Right lobe of liver (tissue), 6 donors: ENCODE measurements at regions not wholly inside any gene's neighbourhood (a gene's known extent, or its start where the extent isn't known, plus 50 kb on each side); places are given as distances from the start of the nearest gene placed in this dataset.

Source experiments
- ATAC-seq, 4 donors: fragments of 200-7000 bp; cut with Tn5 transposase; one replicate each; pipeline ENCODE4 v1.9.1; 2020; ENCODE audit warnings: mild to moderate bottlenecking in 4 of 4, moderate library complexity in 4 of 4
- DNase-seq, 3 donors: peaks; one replicate each; pipeline ENCODE4 v3.0.0-alpha.2; 2020
- H3K27ac ChIP-seq, 3 donors: fragments of 200-600 bp; one replicate each; pipeline ENCODE4 v1.8.0; 2022
- H3K27me3 ChIP-seq, 2 donors: fragments of 200-600 bp; one replicate each; pipeline ENCODE4 v1.8.0; 2022
- H3K36me3 ChIP-seq, 4 donors: fragments of 200-600 bp; sonication (generic) in 1 of 4; one replicate each; pipeline versions ENCODE4 v1.5.1 to v1.8.0; 2017 to 2022; ENCODE audit warnings: control low read depth in 1 of 4
- H3K4me1 ChIP-seq, 4 donors: fragments of 200-600 bp; sonication (generic) in 1 of 4; one replicate each; pipeline versions ENCODE4 v1.5.1 to v1.8.0; 2017 to 2022; ENCODE audit warnings: control low read depth in 1 of 4
- H3K4me3 ChIP-seq, 3 donors: fragments of 200-600 bp; one replicate each; pipeline ENCODE4 v1.8.0; 2022
- H3K9me3 ChIP-seq, 4 donors: fragments of 200-600 bp; sonication (generic) in 1 of 4; one replicate each; pipeline versions ENCODE4 v1.5.1 to v1.8.0; 2017 to 2022; ENCODE audit warnings: control low read depth in 1 of 4
- POLR2A ChIP-seq: fragments of 450-650 bp; IDR thresholded peaks from one replicate; pipeline ENCODE4 v1.6.1; 2017; ENCODE audit warnings: antibody characterized with exemption, mild to moderate bottlenecking
- WGBS: methylation state at CpG from one replicate; pipeline ENCODE4 v1.1.6; 2018; ENCODE audit warnings: low coverage, low lambda C conversion rate; ENCODE audit not compliant: insufficient coverage; ENCODE audit errors: missing lambda C conversion rate; 5-methylcytosine and 5-hydroxymethylcytosine counted together
- intact Hi-C, 2 donors: fragments of 100-400 bp; cut with DNase I; formaldehyde crosslinking; loops; one replicate each; pipeline versions ENCODE4 v1.11.2 to v1.14.1; 2022
- TF ChIP-seq, protein P1 (sequence below), 4 donors: fragments of 200-600 bp in 3 of 4; fragments of 450-650 bp in 1 of 4; IDR thresholded peaks; one replicate each; pipeline versions ENCODE4 v1.5.1 to v1.8.0; 2016 to 2022; ENCODE audit warnings: antibody characterized with exemption in 4 of 4, mild to moderate bottlenecking in 2 of 4
- donor health status: DM: no; HTN: yes; CAD: no.
- donor health status: DM: no; HTN: no; CAD: no.
- donor health status: DM: no; HTN: no; CAD: no.
- donor health status: DM: no; HTN: yes; CAD: no.
- donor health status: DM: no; HTN: yes; CAD: no.

DNA sequence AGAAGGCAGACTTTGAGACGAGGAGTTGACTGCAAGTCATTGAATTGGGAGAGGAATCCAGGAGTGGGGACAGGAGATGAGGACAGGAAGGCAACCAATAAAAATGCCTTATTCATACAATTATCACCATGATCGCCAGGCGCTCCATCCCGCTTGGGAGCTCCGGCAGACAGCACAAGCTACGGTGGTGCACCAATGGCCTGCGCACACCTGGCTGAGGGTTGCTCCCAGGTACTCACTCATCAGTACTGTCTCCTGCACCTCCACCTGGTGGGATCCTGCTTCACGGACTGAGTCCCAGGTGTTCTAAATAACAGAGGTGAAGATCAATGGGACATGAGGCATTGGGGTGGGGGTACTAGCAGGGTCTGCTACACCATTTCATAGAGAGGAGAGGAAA, 160.0 kb upstream of the TNRC6C start:
- no peak for TF ChIP-seq POLR2A
- TF ChIP-seq, protein P1, sequence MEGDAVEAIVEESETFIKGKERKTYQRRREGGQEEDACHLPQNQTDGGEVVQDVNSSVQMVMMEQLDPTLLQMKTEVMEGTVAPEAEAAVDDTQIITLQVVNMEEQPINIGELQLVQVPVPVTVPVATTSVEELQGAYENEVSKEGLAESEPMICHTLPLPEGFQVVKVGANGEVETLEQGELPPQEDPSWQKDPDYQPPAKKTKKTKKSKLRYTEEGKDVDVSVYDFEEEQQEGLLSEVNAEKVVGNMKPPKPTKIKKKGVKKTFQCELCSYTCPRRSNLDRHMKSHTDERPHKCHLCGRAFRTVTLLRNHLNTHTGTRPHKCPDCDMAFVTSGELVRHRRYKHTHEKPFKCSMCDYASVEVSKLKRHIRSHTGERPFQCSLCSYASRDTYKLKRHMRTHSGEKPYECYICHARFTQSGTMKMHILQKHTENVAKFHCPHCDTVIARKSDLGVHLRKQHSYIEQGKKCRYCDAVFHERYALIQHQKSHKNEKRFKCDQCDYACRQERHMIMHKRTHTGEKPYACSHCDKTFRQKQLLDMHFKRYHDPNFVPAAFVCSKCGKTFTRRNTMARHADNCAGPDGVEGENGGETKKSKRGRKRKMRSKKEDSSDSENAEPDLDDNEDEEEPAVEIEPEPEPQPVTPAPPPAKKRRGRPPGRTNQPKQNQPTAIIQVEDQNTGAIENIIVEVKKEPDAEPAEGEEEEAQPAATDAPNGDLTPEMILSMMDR (IDR thresholded peaks at IDR 0.05), result no peak
- intact Hi-C loops, result no loop called here
- DNase-seq, result no peak
- WGBS, result 59% methylated on average over 4 of the region's 8 CpGs
- H3K9me3 ChIP-seq, result no peaks in the 10 kb centered on the region
- H3K36me3 ChIP-seq, result no peaks in the 10 kb centered on the region
- H3K4me3 ChIP-seq, result no peak overlapping the region
- no peaks in the 10 kb centered on the region for H3K27me3 ChIP-seq
- H3K27ac ChIP-seq, result no peak overlapping the region
- no peaks in the 10 kb centered on the region for H3K4me1 ChIP-seq
- ATAC-seq, result no peak

DNA sequence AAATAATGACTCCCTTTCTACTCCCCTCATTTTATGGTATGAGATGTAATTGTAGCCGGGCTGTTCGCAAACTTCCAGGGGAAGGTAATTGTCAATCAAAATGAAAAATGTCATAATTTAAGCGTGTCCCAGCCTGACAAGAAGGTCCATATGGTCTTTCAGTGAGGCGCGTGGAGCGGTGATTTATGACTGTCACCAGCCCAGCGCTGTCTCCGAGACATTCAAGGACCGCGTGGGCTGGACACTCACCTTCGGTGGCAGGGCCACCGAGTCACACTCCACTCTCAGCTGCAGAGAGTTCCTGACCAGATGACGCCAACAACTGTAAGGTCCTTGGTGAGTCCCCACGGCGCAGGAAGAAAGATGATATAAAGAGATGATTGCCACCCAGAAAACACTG, 157.7 kb upstream of the TNRC6C start:
- no peak overlapping the region for H3K4me3 ChIP-seq
- H3K27ac ChIP-seq, result no peak overlapping the region
- no peaks in the 10 kb centered on the region for H3K36me3 ChIP-seq
- H3K9me3 ChIP-seq, result no peaks in the 10 kb centered on the region
- no peaks in the 10 kb centered on the region for H3K27me3 ChIP-seq
- no peak for ATAC-seq
- WGBS, result 86% methylated on average over 15 of the region's 15 CpGs
- intact Hi-C loops, result no loop called here
- H3K4me1 ChIP-seq, result no peaks in the 10 kb centered on the region
- peak in 2 of 3 donors; percentile 4 to 35 for DNase-seq
- TF ChIP-seq, protein P1 (IDR thresholded peaks at IDR 0.05), result no peak
- TF ChIP-seq POLR2A, result no peak

DNA sequence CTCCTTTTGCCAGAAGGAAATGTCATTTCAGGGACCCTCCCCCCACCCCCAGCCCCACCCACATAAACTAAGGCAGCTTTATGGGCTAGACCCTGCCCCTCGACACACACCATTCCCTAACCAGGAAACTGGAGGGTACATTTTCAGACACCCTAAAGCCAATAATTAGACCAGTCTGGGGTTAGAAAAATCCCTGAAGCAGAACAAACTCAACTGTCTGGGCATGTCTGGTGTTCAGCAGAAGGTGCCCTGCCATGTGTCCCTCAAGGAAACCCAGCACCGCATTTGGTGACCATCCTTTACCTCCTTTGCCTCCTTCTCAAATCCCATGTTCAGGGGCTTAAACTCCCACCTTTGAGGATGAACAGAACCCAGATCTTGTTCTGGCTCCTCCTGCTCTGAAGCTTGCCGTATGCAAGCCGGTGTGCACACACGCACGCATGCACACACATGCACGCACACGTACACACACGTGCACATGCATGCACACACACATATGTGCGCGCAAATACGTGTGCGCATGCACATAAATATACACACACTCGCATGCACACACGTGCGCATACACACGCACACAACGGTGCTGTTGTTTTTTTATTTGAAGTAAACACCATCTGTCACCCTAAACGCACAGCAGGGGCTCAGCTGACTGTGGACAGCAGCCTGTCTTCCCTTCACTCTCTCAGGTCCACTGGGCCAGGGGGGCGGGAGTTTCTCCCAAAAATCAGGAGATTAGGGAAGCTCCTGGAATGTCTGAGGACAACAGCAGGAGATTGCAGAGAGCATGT, 156.8 kb upstream of the TNRC6C start:
- DNase-seq, result peak in 2 of 3 donors; percentile 2 to 28
- WGBS, result 71% methylated on average over 18 of the region's 20 CpGs
- intact Hi-C loops, result no loop called here
- Histone ChIP-seq H3K4me3 (no peak overlapping the region), H3K36me3 (no peaks in the 10 kb centered on the region), H3K4me1 (no peaks in the 10 kb centered on the region), H3K9me3 (no peaks in the 10 kb centered on the region), H3K27ac (no peak overlapping the region), H3K27me3 (no peaks in the 10 kb centered on the region)
- TF ChIP-seq, protein P1 (IDR thresholded peaks at IDR 0.05), result no peak
- no peak for TF ChIP-seq POLR2A
- no peak for ATAC-seq

GRCh38 chr17:77802333-77802615, 156.2 kb upstream of the TNRC6C start:
- Histone ChIP-seq H3K4me1 (no peaks in the 10 kb centered on the region), H3K36me3 (no peaks in the 10 kb centered on the region), H3K9me3 (no peaks in the 10 kb centered on the region), H3K27me3 (no peaks in the 10 kb centered on the region), H3K4me3 (no peak overlapping the region), H3K27ac (no peak overlapping the region)
- DNase-seq (peak in 1 of 3 donors; percentile 0), ATAC-seq (no peak)
- WGBS, result 5% methylated on average over 9 of the region's 9 CpGs
- intact Hi-C loops, result no loop called here
- TF ChIP-seq POLR2A, result no peak
- TF ChIP-seq, protein P1 (IDR thresholded peaks at IDR 0.05), result no peak
